GM19351 (cell line): ENCODE measurements at regions not wholly inside any gene's neighbourhood (a gene's known extent, or its start where the extent isn't known, plus 50 kb on each side); places are given as distances from the start of the nearest gene placed in this dataset.
"Not testable (repeated sequence)": the region's sequence is repeated elsewhere in the genome, so short reads cannot be mapped to it uniquely, and the experiment has no call there.

ENCODE experiments used
- ATAC-seq: cut with Tn5 transposase; IDR thresholded peaks from one replicate; pipeline ENCODE4 v1.9.1; 2021; ENCODE audit warnings: mild to moderate bottlenecking, moderate library complexity; ENCODE audit not compliant: unreplicated experiment

DNA sequence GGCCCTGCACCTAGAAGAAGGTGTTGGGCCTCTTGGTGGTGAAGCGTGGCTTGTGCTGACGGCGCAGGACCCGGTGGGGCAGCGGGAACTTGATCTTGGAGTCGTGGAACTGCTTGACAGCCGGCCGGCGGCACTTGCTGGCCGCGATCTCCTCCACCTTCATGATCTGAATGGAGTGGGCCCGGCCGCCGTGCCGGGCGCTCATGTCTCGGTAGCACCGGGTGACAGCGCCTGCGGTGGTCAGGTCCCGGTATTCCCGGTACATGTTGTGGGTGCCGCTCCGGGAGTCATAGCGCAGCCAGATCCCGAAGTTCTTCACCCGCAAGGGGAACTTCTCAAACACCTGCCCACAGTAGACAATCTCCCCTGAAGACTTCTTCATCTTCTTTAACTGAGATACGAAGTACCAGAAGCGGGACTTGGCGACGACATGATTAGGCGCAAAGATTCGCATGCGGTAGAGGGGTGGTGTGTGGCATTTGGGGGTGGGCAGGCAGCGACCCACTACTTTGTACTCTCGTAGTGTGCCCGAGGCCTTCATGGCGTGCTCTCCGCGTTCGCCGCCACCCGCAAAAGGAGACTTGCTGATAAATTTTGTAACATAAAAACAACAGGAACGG is 92.1 kb upstream of the MSH6 start:
- ATAC-seq: not testable (repeated sequence)

DNA sequence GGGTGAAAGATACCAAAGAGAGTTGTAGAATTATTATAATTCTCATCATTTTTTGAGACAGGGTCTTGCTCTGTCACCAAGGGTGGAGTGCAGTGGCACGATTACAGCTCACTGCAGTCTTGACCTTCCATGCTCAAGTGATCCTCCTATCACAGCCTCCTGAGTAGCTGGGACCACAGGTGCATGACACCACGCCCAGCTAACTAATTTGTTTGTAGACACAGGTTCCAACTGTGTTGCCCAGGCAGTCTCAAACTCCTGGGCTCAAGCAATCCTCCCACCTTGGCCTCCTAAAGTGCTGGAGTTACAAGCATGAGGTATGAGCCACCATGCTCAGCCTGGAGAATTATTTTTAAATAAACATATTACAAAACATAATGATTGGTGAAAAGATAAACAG is 92.8 kb upstream of the MSH6 start:
- ATAC-seq: no peak

- ATAC-seq: peak; percentile 73
Measured at GRCh38 chr2:47689118-47689517, 93.8 kb upstream of the MSH6 start.

DNA sequence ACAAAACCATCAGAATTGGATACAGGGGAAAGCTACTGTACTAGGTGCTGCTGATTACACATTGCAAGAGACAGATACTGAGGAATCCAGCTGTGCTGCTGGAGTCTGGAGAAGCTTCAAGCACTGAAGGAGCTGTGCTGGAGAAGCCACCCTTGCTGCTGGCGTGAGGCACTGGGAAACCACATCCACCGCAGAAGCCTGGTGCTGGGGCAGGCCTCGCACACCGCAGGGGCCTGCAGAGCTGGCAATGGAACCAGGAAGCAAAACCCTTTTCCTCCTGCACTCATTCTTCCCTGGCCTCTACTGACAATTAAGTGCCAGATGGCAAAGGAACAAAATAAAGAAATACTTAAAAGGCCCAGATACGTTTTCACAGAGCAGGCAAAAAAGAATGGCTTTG is 94.4 kb upstream of the MSH6 start:
- no peak for ATAC-seq

- no peak for ATAC-seq
Measured at GRCh38 chr2:47687856-47688255, 95.1 kb upstream of the MSH6 start.

GRCh38 chr2:47686018-47686417 is 96.9 kb upstream of the MSH6 start:
- ATAC-seq: no peak

DNA sequence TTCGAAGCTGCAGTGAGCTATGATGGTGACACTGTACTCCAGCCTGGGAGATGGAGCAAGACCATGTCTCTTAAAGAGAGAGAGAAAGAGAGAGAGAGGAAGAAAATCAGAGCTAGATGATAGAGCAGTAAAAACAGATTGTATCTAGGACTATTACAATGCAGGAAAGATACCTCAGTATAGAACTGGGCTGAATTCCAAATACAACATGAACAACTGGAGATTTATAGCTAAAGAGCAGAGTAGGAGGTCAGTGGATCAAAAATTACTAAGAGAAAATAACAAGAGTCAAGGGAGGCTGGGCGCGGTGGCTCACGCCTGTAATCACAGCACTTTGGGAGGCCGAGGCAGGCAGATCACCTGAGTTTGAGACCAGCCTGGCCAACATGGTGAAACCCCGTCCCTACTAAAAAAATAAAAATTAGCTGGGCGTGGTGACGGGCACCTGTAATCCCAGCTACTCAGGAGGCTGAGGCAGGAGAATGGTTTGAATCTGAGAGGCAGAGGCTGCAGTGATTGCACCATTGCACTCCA is 100.7 kb upstream of the MSH6 start:
- ATAC-seq: no peak

DNA sequence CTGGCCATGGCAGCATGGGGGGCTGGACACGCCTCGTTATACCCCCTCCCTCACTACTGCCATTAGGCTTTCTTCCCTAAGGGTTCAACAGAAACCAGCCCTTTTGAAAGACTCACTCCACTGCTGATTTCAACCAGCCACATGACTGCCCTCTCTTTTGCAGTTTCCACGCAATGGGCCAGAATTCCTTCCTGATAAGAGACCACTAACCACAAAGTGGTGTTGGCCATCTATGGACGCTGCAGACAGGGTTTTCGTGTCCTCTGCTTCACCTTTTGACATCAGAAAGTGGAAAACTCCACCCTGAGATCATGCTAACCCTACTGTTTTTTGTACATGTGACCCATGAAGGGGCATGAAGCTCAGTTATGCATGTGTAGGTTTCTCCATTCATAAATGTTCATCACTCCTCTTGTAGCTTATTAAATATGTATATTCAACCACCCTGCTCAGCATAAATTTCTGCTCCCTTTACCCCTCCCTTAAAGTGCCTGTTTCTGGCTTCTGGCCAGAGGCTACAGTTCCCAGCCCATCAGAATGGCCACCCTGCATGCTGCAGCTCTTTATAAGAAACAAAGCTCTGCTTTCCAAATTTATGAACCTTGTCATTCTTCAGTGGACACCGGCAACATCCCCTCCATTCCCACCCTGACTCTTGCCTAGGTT is 105.6 kb upstream of the KCNK12 start:
- ATAC-seq: no peak

- ATAC-seq: no peak
Measured at GRCh38 chr2:47675196-47675825, 104.5 kb upstream of the KCNK12 start.

GRCh38 chr2:47666332-47666731 is 95.5 kb upstream of the KCNK12 start:
- ATAC-seq: no peak

GRCh38 chr2:47664817-47665216 is 94.0 kb upstream of the KCNK12 start:
- ATAC-seq: no peak

DNA sequence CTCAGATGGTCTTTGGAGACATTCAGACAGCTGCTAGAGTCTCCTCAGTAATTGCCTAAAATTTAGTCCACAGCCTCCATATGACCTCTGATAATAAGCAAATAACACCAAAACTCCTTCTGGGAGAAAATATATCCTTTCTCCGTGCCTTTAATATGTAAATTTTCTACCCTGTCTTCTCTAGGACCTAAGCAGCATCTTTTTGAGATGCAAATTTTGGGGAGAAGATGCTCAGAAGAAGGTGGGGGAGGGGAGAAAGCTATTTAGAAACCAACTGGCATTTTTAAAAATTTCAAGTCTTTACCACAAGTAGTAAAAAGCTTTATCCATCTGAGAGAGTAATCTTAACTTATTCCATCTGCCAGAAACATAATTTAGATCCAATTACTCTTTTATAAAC is 91.8 kb upstream of the KCNK12 start:
- ATAC-seq: no peak

DNA sequence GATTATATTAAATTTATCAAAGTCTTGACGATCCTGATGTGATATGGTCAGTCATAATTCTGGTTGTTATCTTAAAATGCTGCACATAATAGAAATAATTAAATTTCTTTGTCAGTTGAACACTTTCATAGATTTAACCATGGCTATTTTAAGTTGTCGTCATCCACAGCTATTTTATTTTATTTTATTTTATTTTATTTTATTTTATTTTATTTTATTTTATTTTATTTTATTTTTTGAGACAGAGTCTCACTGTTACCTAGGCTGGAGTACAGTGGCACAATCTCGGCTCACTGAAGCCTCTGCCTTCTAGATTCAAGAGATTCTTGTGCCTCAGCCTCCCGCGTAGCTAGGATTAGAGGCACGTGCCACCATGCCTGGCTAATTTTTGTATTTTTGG is 90.5 kb upstream of the KCNK12 start:
- ATAC-seq: no peak

DNA sequence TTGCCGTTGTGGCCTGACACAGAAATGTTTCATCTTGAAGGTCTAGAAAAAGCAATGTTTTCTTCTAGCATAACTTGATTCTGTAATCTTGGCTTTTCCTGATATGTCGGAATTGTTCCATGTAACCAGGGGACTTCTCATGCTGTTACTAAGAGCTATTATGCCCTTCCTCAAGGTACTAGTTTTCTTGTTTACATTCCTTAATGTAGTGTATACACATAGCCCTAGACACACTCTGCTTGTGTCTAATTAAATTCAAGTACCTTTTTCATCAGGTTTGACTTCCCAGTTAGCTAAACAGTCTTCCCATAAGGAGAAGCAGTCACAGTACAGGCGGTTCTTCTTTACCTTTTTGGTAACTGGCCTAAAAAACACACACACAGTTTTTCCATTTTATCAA is 89.4 kb upstream of the KCNK12 start:
- no peak for ATAC-seq

DNA sequence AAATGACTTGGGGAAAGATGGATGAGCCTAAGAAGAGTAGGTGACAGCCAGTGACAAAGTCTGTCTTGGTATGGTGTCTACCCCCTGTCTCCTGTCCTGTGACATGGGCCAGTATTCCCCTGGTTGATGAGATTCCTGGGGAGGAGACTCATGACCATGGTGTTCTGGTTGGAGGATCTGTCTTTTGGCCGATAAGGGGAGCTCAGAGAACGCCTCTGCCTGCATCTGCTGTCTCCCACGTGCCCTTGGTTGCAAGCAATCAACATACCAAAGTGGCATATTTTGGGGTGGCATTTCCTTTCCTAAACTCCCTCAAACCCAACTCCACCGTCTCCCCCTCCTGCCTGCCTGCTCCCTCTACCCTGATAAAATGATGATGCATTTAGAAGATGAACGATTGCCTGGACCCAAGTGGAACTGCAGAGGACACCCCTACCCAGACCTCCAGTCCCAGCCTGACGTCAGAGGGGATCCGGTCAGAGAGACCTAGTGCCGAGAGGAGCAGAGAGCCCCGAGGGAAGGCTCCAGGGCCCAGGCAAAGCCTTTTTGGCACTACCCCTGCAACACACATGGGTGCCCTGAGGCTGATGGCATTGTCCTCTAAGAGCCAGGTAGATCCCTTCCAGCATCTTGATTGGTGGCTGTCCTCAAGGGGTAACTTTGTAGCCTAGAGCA is 88.0 kb upstream of the KCNK12 start:
- no peak for ATAC-seq

DNA sequence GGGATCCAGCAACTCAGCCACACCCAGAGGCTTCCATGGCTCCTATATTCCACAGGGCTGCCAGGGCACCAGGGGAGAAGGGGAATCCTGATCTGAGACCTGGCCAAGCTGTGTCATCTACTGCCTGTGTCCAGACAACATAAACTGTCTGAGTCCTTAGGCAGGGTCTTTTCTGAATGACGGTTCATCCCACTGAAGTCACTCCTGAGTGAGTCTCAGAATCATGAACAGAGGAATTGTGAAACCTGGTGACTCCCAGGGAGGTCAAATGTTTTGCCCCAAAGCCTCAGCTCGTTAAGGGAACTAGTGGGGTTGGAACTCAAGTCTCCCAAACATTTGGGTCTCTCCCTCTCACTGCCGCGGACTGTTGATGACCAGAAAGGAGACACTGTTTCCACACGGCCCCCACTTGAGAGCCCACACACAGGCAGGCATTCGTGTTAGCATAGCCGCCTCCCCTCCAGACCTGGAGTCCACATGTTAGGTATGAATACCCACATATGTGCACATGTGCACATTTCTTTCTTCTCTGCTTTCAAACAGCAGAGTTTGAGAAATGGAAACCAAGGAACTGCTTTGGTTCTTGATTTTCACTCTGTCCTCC is 87.2 kb upstream of the KCNK12 start:
- no peak for ATAC-seq

DNA sequence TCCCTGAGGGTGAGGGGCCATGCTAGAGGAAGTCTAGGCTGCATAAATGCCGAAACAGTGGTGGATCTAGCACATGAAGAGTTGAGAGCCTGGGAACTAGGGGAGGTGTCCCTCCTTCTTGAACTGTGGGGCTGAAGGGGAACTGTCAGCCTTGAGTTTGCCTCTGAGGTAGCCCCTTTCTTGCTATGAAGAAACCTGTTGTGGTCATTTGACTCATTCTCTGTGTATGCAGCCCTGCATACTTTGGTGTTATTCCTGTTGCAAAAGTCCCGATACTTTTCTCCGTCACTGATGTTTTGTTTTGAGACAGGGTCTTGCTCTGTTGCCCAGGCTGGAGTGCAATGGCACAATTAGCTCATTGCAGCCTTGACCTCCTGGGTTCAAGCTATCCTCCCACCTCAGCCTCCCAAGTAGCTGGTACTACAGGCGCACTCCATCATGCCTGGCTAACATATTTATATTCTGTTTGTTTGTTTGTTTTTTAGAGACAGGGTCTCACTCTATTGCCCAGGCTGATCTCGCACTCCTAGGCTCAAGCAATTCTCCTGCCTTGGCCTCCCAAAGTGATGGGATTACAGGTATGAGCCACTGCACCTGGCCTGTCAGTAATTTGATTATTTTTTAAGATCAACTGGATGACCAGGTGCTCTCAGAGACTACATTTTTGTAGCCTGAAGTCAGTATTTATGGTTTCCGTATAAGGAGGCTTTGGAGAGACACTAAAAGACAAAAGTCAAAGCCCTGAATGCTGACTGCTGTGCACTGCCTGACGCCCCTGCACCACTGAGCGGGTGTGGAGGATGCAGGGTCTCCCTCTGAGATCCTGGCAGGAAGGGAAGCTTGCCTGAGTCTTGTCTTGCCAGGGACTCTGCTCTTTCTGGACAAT is 86.2 kb upstream of the KCNK12 start:
- ATAC-seq: peak; percentile 33

DNA sequence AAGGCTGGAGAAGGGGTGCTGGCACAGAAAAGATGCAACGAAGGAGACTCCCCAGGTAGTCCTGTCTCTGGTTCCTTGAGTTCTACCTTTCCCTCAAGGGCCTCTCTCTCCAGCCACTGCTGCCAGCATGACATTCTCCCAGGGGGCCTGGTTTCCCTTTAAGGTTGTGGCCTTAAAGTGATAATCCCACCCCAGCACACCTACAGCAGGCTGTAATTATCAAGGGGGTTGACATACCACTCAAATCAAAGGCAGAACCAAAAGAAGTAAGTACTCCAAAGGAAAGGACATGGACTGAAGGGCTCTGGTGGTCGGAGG is 84.7 kb upstream of the KCNK12 start:
- ATAC-seq: no peak

DNA sequence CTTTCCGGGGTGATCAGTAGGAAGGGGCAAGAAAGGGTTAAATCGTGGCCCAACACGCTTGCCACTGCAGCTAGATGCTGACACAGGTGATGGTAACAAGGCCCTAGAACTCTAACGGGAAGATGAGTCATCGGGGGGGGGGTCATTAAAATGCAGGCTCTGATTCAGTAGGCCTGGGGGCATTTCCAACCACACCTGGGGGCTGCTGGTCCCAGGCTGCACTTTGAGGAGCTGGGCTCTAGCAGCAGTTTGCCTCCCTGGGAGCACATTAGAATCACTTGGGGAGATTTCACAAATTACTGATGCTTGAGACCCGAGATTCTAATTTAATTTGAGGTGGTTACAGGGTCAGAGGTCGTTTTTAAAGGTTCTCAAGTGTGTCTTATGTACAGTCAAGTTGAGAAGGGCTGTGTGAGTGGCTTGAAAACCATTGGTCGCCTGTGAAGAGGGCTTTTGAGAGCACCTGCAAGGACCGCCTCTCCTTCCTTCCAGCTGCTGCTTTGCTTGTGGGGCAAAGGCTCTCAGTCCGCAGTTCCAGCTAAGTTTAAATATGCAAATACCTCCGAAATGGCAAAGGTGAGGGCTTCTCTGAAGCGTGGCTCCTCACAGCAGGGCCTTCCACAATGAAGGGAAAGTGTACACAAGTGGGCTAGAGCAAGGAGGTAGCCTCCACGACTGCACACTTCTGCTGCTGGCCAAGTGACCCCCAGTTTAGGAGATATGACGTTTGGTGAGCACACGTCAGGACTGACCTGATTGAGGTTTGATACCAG is 84.2 kb upstream of the KCNK12 start:
- peak; percentile 87 for ATAC-seq
